NOMO-1 treated with dmso at 0.1 percent for 144 hours (cell line): ENCODE measurements at regions not wholly inside any gene's neighbourhood (a gene's known extent, or its start where the extent isn't known, plus 50 kb on each side); places are given as distances from the start of the nearest gene placed in this dataset.
A peak's percentile ranks its signal among the peaks of the same experiment; 100 is the strongest.

Source experiments
- DNase-seq: peaks from one replicate; lab custom pipeline; 2025; ENCODE audit not compliant: unreplicated experiment; lab: John Stamatoyannopoulos, UW

DNA sequence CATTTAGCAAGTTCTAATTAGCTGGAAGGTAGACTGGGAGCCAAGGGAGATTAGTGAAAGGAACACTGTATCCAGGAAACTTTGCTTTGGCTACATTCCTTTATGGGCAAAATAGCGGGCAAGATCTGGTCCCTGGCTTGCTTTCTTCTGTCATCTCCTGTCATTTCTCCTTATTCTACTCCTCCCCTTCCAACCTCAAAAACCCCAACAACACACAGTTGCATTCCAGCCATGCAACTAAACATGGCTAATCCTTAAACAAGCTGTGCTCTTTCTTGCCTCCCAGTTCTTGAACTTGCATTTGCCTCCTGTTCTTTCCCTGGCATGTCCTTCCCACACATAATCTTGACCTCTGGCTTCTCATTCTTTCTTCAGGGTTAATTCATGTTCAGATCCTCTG lies 59.5 kb upstream of the CDCA7L start:
- no peak for DNase-seq

DNA sequence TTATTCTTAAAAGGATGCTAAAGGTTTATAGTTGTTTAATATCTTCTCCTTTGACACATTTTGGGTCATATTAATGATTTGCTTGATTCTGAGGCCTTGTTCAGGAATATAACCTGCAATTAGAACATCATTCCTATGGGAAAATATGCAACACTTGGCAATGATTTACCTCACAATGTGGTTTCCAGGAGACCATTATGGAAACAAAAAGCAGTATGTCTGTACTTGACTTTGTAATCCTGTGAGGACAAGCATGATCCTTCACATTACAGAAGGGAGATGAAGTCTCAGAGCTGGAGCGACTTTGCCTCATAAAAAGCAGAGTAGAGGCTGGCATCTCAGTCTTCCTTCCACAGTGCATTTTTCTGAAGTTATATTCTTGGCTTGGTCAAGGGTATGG lies 57.0 kb upstream of the CDCA7L start:
- no peak for DNase-seq

- peak; percentile 15 for DNase-seq
Observed at GRCh38 chr7:22001345-22002004, 55.8 kb upstream of the CDCA7L start.

DNA sequence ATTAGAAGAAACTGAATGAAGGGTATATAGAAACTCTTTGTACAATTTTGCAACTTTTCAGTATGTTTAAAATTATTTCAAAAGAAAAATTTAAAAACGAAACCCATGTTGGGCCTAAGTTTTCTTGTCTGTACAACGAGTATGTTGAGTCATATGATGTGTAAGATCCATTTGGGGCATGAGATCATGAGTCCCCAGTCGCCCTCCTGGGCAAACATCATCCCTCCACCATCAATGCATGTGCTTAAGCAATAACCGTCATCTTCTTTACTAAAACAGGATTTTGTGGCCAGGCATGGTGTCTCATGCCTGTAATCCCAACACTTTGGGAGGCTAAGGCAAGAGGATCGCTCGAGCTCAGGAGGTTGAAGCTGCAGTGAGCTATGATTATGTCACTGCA lies 54.2 kb upstream of the CDCA7L start:
- DNase-seq = no peak

DNA sequence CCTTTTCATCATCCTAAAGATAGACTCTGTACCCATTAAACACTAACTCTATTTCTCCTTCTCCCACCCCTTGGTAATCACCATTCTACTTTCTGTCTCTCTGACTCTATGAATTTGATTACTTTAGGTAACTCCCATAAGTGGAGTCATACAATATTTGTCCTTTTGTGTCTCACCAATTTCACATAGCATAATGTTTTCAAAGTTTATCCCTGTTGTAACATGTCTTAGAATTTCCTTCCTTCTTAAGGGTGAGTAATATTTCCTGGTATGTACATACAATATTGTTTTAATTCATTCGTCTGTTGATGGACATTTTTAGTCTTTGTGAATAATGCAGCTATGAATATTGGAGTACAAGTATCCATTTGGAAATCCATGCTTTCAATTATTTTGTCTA lies 50.9 kb upstream of the CDCA7L start:
- DNase-seq = no peak
